HG02623 (cell line): ENCODE measurements at regions not wholly inside any gene's neighbourhood (a gene's known extent, or its start where the extent isn't known, plus 50 kb on each side); places are given as distances from the start of the nearest gene placed in this dataset.

Experiments used
- ATAC-seq: cut with Tn5 transposase; IDR thresholded peaks from one replicate; pipeline ENCODE4 v1.9.1; 2021; ENCODE audit warnings: moderate library complexity; ENCODE audit not compliant: unreplicated experiment

DNA sequence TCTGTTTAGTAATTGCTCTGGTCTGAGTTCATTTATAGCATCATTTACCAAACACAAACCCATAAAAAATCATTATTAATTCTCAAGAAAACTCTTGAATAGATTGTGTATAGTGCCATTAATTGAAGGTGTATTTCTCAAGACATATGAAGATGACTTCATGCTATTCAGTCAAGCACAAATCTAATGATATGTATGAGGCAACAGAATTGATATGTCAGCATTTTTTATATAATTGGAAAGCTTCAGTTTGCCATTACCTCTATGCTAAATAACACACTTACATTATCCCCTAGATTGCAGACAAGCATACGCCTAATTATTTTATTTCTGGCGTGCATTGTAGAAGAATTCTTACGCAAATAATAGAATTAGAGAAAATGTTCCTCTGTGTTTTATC is 461.8 kb downstream of the PDHA2 start:
- ATAC-seq = no peak

DNA sequence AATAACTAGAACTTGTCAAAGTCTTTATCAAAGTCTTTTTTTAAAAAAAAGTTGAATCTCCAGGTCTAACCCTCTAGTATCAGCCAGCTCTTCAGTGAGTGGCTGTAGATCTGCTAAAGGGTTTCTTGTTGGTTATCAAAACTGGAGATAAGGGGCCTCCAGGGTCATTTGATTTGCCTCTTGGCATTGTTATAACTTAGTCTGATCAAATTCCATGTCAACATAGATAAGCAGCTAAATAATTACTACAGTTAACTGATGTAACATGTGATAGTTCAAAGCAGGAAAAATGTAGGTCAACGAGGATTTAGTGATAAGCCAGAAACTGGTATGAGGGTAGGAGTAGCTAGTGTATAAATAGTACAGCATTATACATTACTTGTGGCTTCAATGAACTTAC is 465.1 kb downstream of the PDHA2 start:
- ATAC-seq = no peak

DNA sequence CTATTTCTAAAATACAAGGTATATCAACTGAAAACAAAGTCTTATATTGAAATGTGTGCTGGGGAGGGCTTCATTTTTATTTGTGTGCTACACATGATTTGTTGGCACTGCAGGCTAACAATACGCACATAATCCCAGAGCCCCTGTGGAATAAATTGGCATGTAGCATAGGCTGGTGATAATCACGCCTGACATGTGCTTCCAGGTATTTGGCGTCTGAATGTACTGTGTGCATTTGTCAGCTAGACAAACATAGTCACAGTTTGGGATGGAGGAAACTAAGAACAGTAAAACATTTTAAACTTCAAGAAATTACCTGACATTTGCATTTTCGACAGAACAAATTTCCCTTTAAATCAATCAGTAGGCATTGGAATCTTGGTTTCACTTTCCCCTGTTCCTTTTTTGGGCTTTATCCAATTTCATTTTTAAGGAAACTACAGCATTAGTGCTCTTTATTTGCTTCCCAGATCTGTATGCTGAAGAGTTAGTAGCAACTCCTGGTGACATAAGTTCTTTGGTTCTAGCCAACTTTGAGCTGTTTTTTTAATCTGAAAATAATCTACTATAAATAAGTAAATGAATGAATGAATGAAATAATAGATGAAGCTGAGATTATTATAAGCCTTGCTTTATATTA is 472.3 kb downstream of the PDHA2 start:
- ATAC-seq = no peak

DNA sequence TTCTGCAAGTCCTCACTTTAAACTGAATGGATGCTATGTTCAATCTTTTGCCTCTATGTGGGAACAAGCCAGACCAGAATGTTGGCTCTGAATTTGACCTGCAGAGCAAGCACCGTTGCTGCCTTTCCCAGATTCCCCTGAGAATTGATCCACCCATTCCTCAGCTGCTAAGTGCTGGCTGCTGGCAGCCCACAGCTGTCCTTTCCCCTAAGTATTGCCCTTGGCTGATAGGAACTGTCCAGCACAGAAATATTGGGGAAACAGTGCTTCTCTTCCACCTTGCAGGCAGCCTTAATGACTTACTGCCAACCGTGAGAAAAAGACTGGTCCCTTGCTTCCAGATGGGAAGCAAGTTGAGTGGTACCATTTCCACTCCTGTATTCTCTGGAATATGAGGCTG is 475.9 kb downstream of the PDHA2 start:
- no peak for ATAC-seq

DNA sequence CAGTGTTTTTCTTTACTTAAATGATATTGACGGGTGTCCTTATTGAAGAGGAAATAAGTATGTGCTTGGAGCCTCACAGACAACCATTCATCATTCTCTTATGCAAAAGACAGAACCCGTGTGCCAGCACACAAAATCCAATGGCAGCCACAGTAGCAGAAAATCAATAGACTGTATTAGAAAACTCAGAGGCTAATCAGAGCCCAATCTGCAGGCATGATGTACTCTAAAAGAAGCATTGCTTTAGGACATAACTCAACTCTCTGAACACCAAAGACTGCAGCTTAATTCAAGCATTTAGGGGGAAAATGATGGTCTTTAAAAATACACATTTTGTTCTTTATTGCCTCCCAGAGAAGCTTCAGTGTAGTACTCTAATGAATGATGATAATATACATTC is 476.9 kb downstream of the PDHA2 start:
- ATAC-seq = no peak

DNA sequence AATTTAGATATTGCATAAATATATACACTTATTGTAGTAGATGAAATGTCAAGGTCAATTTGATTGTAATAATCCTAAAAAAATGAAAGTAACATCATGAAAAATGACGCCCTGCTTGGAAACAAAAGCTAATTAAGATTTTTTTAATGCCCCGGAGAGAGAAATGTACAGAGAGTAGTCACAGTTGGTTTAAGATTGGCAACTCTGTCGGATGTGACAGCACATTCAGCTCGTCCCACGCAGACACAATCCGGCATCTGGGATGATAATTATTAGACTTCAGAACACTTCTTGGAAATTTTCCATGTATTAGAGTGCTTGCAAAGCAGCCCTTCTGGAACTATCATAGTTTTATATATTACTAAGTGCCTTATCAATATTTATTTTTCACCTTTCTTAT is 478.0 kb downstream of the PDHA2 start:
- no peak for ATAC-seq

DNA sequence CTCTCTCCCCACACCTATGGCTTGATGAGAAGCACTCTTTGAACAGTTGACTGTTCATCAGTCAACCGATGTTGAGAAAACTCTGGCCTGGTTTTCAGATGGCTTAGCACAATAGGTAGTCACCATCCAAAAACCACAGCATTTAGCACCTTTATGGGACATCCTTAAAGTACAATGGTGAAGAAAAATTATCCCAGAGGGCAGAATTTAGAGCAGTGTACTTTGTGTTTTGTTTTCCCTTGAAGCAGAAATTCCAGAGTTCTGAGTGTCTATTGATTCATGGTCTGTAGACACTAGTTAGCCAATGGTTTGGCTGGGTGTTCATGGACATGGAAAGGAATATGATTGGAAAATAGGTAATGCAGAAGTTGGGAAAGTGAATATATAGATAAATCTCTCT is 487.0 kb downstream of the PDHA2 start:
- ATAC-seq = no peak

DNA sequence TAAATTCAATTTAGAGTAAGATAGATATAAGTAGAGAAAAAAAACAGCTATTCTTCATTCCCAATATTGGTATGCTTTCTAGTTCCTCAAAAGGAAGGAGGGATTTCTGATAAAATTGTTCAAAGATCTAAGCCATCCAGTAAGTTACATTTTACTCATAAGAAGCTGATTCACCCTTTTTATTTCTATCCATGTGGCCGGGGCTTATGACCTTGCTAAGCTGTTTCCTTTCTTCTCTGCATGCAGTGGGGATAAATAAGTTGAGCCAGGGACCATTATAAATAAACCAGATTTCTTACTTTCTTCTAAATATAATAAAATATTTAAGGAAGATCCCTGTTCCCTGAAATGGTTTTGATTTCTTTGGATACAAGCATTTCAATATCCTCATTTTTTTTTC is 502.3 kb downstream of the PDHA2 start:
- no peak for ATAC-seq

DNA sequence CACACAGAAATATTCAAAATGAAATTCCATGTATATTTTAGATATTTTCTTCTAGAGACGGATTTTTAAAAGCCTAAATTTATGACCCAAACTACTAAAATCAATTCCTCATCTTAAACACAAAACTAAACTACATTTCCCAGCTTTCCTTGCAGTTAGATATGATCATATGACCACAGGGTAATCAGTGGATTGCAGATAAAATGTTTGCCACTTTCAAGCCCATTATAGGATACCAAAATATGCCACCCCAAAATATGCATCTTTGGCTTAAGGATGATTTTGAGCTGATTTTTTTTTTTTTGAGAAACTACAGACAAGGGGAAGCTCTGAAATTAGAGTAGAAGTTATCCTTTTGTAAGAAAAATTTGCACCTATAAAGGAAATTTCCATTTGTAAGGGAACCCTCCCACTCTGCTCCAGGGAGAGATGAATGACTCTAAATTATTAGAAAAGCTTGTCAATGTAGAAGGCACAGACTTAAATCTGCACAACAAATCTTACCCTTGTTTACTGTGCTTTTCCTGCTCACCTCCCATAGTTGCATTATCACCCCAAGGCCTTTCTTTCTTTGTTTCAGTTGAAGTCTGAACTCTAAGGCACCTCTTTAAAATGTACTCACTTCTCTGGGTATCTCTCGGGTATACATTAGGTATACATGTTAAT is 503.0 kb downstream of the PDHA2 start:
- ATAC-seq = no peak

DNA sequence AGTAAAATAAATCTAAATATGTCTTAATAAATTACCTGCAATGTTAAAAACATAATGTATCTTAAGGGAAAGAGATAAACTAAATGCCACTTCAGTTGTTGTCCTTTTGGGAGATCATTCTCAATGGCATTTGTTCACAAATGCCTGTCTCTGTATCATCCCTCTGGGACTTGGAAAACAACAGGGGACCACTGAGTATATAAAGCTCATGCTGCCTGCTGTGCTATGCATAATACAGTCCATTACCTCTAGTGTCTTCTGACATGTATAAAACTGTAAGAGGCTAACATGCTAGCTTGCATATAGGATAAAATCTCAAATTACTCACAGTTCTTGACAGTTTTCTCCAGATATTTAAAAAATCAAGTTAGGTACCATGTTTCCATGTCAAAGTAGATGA is 503.9 kb downstream of the PDHA2 start:
- no peak for ATAC-seq

DNA sequence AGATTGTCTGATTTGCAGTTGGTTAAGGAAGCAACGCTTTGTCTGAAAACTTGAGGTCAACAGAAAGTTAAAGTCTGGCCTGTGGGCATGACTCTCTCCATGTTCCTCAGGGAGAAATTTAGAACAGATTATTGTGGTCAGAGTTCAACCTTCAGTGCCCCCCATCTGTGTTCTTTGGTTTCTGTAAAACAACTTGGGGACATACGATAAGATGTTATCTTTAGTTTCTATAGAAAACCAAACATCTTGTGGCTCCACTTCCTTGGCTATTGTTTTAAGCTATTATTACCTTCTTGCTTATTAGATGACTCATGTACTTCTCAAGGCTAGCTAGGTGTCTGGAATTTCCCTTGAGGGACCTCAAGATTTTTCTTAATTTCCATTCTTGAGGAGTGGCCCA is 507.7 kb downstream of the PDHA2 start:
- ATAC-seq = no peak

DNA sequence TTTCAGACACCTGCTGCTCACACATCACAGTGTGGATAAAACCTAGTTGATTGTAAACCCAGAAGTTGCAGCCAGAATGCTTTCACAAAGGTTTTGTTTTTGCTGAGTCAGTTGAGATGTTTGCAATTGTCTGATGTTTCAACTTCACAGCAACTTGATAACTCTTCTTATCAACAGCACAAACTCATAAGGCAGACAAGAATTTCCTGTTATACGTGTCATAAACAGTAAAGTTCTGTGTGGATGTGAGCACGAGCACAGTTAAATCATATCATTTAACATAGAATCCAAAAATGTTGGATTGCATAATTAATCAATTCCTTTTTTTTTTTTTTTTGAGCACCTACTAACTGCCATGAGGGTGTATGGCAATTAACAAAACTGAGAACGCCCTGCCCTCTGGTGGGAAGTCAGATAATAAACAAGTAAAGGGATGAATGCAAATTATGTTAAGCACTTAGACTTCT is 512.2 kb downstream of the PDHA2 start:
- no peak for ATAC-seq

DNA sequence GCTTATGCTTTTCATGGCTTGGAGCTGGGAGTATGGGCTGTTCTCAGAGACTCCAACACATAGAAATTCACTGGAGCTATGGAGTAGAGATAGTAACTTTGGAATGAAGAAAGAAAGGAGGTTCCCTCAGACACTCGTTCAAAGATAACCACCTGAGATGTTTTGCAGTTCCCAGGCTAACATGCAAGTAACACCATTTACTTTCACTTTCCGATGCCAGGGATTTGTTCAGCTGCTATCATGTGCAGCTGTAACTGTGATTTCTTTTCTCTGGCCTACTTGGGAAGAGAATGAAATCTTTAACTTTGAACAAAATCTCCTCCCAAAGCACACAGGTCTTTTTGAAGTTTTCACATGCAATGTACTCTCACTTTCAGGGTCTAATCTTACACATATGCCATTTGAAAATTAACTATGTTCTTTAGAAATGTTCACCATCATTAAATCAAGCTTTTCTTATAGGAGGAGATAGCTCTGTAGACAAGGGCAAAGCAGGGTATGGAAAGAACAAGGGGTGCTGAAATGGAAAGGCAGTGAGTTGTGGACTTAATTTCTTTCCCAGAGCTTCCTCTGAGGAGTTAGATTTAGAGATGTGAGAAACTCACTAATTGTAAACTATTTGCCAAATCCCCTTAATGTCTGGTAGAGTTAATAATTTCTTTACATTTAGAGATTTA is 514.3 kb downstream of the PDHA2 start:
- ATAC-seq = no peak

DNA sequence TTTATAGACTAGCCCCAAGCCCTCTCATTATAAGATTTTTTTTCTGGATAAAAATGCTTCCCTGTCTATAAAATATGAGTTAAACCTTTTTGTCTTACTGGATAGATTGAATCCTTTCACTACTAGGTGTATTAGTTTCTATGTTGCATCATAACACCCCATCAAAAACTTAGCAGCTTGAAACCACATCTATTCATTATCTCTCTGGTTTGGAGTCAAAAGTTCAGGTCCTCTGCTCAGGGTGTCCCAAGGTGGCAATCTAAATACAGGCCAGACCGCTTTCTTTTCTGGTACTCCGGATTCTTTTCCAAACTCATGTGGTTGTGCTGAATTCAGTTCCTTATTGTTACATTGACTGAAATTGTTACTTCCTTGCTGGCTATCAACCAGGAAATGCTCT is 515.5 kb downstream of the PDHA2 start:
- ATAC-seq = no peak

DNA sequence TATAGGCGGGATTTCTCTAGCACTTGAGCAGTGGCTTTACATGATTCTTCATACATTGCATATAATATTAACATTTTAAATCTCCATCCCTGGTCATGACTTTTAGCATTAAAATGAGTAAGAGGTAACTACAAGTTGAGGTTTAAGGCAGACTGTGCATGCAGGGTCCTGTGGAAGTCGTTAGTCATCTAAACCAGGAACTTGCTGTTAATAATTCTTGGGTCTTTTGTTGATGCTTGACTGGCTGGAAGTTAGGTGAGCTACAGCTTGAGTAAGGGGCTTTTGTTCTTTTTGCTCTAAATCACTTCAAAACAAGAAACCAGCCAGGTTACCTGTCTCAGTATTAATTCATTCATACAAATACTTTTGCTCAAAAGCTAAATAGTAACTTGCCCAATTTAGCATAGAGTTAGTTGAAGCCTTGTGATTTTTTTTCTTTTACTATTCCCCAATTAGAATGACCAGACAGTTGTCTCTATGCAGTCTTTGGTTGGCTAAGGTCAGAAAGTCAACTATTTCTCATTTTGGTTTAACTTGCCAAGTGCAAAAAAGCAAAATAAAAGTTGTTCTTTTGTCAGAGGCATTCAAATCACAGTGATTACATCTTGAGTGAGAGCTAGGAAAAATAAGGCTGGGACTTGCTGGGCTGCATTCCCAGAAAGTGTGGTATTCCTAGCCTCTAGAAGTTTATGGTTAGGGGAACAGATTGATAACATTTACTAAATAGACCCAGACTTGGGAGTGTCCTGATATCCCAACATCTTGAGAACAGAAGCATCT is 516.9 kb downstream of the PDHA2 start:
- no peak for ATAC-seq

DNA sequence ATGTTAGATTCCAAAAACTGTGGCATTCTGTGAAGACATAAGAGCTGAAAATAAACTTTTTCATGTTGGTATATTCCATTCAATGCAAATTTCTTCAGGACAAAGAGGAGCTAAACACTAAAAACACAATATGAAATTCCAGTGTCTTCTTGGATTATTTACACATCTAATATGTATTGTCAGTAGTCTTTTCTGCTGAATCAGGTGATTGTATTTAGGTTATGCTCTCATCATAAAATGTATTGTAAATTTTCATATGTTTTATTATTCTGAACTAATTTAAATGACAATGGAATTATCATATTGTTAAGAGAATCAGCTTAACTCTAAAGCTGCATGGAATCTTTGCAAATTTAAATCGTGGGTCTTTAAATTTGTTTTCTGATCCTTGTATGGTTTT is 526.7 kb downstream of the PDHA2 start:
- no peak for ATAC-seq

DNA sequence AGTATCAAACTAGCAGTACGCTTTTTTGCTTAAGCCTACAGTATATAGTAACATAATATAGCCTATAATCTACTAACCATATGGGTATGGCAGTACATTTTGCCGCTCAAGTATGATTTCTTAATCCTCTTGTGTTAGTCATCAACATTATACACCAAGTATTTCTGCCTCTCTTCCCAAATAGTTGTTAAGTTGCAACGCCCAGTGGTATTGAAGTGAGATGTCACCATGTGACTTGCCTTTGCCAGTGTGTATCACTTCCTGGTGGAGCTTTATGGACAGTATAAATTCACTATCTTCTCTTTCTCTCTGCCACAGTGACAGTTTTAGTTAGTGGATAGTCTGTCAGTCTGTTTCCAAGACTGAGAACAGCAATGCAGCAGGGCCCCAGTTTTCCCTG is 535.5 kb downstream of the PDHA2 start:
- no peak for ATAC-seq

DNA sequence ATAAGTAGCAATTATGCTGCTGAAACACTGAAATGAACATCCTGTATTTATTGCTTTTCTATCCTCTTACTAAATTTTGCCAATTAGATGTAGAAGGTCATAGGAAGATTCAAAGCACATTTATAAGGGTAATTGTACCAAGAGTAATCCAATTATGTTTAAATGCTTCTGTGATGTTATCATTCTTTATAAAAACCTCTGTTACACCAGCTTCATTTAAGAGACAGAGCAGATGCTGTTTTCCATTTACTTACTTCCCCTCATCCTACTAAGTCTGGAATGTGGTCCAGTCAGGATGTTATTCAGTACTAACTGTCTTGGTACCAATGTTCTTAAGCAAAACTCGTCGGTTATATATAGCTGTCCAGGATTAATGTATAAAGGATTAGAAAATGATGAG is 539.6 kb downstream of the PDHA2 start:
- ATAC-seq = no peak

DNA sequence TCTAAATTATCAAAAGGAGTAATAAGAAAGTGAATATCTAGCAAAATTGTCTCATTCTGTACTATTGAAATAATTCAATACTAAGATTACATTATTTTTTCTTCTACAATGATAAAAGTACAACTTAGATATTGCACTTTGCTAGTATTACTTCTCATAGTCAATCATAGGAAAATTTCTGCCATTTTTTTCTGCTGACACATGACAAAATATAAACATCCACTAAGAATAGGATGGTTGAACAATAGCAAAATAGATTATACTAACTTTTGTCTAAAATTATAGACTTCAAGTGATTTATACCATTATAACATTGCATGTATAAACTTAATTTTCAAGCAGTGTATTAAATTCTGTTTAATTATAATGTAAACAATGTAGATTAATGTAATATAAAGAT is 540.2 kb downstream of the PDHA2 start:
- ATAC-seq = no peak

DNA sequence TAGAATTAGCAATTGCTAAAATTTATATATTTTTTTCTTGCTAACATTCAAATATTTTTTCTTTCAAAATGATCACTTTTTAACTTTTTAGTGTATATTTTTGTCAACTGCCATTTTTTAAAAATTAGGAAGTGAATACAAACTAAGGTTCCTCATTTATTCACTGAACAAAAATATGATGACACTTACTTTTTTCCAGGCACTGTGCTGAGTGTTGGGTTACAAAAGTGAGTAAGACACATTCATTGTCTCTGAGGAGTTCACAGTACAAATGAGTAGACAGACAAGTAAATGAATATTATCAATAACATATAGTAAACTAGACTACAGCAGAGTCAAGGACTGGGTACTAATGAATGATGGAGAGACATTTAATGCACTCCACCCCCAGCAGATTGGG is 543.5 kb downstream of the PDHA2 start:
- ATAC-seq = no peak

DNA sequence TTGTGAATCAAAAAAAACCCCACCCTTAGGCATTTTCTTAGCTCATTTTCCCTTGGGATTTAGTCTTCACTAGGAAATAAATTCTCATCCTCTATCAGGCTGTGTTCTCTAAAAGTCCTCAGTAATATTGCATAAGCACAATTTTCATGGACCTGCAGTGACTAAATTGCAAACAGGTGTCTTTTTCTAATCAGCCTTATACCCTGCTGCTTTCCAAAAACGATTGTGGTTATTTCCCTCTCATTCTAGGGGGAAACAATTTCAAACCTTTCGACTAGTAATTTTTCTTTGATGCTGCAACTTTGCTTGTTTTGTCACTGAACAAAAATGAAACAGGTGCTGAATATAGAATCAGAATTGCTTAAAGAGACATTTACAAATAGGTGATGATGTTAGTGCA is 549.9 kb downstream of the PDHA2 start:
- no peak for ATAC-seq

DNA sequence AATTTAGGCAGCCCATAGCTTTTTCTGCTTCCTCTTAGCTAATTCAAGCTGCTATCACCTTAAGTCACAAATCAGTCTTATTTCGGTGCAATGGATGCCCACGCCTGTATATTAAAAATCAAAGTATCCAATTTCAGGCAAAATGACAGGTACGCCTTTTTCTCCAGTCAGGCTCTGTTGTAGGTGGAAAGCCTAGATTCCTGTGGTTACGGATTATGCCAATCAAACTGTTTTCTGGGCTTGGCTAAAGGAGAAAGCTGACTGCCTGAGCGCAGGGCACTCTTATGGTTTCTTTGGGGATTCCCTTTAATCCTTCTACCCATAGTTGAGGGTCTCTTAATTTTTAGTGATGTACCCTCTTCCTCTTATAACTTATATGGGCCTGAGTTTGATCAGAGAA is 550.5 kb downstream of the PDHA2 start:
- no peak for ATAC-seq
